ENCODE measurements at regions not wholly inside any gene's neighbourhood (a gene's known extent, or its start where the extent isn't known, plus 50 kb on each side); places are given as distances from the start of the nearest gene placed in this dataset.

DNA sequence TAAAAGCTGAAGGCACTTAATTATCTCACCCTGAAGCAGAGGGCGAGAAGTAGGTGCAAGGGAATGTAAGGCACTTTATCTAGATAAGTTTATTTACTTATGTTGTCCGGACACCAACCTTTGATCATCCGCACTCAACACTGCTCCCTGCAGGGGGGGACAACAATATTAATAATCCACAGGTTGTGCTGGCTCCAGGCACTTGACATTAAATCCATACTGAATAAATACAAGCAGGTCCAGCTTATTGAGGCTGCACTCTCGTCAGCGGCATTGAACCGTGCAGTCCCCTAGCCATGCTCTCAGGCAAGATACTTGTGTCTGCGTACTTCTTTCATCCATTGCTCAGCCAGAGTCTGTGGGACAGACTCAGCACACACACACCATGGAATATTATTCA lies 374.5 kb upstream of the NBEA start:
- H3K4me3 ChIP-seq (ENCODE audit: low read length), result no peak overlapping the region
- no peak for TF ChIP-seq CTCF (conservative IDR thresholded peaks at IDR 0.05; ENCODE audit: low read length)
- no peak for DNase-seq (ENCODE audit: low read depth)

DNA sequence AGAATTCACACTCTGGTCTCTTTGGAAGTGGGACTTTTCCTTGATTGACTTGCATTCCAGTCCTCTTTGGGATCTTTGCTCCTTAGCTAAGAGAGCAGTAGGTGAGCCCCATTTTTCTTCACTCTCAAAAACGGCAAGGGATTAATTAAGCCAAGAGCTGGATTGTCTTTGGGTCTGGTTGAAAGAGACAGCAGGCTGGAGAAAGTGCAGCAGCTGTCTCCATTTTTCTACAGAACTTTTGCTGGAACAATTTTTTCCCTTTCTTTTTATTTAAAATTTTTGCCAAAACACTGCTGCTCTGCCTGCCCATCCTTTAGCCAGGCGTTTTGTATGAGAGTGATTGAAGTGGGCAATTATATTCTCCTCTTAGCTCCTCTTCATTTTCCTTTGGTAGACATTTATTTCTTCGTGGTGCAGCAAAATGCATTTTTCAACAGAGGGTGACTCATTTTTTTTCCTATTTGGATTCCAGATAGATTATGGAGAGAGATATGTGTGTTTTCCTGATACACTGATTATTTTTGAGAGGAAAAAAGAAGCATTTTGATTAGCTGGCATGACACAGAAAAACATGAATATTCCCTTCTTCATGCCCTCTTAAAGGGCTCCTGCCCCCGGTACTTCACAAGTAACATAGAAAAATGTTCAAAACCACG lies 371.2 kb upstream of the NBEA start:
- no peak for TF ChIP-seq CTCF (conservative IDR thresholded peaks at IDR 0.05; ENCODE audit: low read length)
- DNase-seq (ENCODE audit: low read depth), result no peak

DNA sequence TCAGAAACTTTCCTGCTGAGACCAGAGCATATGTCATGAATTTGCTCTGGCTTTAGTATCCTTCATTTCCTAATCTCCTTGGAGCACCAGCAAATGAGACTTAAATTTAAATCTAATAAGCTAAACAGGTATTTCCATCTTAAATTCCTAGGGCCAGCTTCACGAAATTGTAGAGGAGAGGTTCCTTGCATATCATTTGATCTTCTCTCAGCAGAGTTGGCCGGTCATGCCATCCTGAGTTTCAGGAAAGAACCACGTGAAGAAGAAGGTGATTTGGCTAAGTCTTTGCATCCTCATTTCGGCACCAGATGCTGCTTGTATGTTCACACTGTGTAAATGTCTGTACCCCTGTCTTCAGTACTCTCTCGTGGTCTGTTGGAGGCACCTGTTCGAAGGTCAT lies 370.4 kb upstream of the NBEA start:
- H3K4me3 ChIP-seq (ENCODE audit: low read length), result no peak overlapping the region
- DNase-seq (ENCODE audit: low read depth), result no peak
- no peak for TF ChIP-seq CTCF (conservative IDR thresholded peaks at IDR 0.05; ENCODE audit: low read length)

More for the DNA sequence above, 371.2 kb upstream of the NBEA start:
- H3K4me3 ChIP-seq (ENCODE audit: low read length), result no peak overlapping the region

DNA sequence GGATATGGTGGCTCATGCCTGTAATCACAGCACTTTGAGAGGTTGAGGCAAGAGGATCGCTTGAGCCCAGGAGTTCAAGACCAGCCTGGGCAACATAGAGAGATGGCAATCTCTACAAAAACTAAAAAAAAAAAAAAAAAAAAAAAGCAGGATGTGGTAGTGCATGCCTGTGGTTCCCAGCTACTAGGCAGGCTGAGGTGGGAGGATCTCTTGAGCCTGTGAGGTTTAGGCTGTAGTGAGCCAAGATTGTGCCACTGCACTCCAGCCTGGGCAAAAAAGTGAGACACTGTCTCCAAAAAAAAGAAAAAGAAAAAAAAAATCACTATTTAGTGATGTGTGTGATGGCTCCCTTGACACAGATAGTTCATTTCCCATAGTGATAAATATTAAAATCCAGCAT lies 365.0 kb upstream of the NBEA start:
- no peak for TF ChIP-seq CTCF (conservative IDR thresholded peaks at IDR 0.05; ENCODE audit: low read length)
- peak; percentile 76 for DNase-seq (ENCODE audit: low read depth)

GRCh38 chr13:34578471-34578870 lies 363.6 kb upstream of the NBEA start:
- DNase-seq (ENCODE audit: low read depth), result peak; percentile 50
- TF ChIP-seq CTCF (conservative IDR thresholded peaks at IDR 0.05; ENCODE audit: low read length), result no peak
- no peak overlapping the region for H3K4me3 ChIP-seq (ENCODE audit: low read length)

More for the DNA sequence above, 365.0 kb upstream of the NBEA start:
- no peak overlapping the region for H3K4me3 ChIP-seq (ENCODE audit: low read length)

GRCh38 chr13:34578917-34579316 lies 363.2 kb upstream of the NBEA start:
- no peak for TF ChIP-seq CTCF (conservative IDR thresholded peaks at IDR 0.05; ENCODE audit: low read length)
- no peak for DNase-seq (ENCODE audit: low read depth)
- no peak overlapping the region for H3K4me3 ChIP-seq (ENCODE audit: low read length)

GRCh38 chr13:34583181-34583580 lies 358.9 kb upstream of the NBEA start:
- no peak for TF ChIP-seq CTCF (conservative IDR thresholded peaks at IDR 0.05; ENCODE audit: low read length)
- DNase-seq (ENCODE audit: low read depth), result no peak
- no peak overlapping the region for H3K4me3 ChIP-seq (ENCODE audit: low read length)

Measured in AG10803 (cell line).